A549 (cell line): ENCODE measurements at regions not wholly inside any gene's neighbourhood (a gene's known extent, or its start where the extent isn't known, plus 50 kb on each side); places are given as distances from the start of the nearest gene placed in this dataset.

Experiments used
- ATAC-seq, 2 experiments: fragments of 200-7000 bp in 1 of 2; fragments of >200 bp in 1 of 2; cut with Nextera tagmentation in 1 of 2; cut with Tn5 transposase in 1 of 2; 3 replicates each; pipeline versions ENCODE4 v1.8.0 to v1.9.1; 2018 to 2020; ENCODE audit warnings: mild to moderate bottlenecking in 1 of 2, moderate library complexity in 1 of 2
- CTCF ChIA-PET: fragments of 300-600 bp; sonication (Branson Sonifier 250); formaldehyde crosslinking; extraction: SDS; loops from one replicate; lab custom pipeline; 2021; ENCODE audit warnings: antibody characterized with exemption, inconsistent platforms; lab: Yijun Ruan, JAX
- POLR2A ChIA-PET: fragments of 350-600 bp; formaldehyde crosslinking; extraction: SDS; loops from one replicate; lab custom pipeline; 2021; ENCODE audit warnings: antibody characterized with exemption, inconsistent platforms; lab: Yijun Ruan, JAX
- DNase-seq, 2 experiments: peaks; one replicate each; pipeline versions ENCODE4 v3.0.0 to v3.0.0-alpha.2; 2011 to 2016; ENCODE audit warnings: low read depth in 1 of 2, low spot score in 1 of 2
- FAIRE-seq: peaks from 2 replicates; lab custom pipeline; 2011; peaks lifted over from hg19 to GRCh38; lab: Jason Lieb, UNC
- H3K27ac ChIP-seq, 2 experiments: fragments of >200 bp; sonication (Bioruptor Twin); formaldehyde crosslinking; 3 replicates each; pipeline ENCODE4 v1.5.1; 2016 to 2017
- H3K4me1 ChIP-seq: fragments of >200 bp; sonication (Bioruptor Twin); formaldehyde crosslinking; 3 replicates; pipeline ENCODE4 v1.6.1; 2016
- H3K4me2 ChIP-seq: fragments of >200 bp; sonication (Bioruptor Twin); formaldehyde crosslinking; 3 replicates; pipeline ENCODE4 v1.6.1; 2016
- H3K4me3 ChIP-seq: fragments of >200 bp; sonication (Bioruptor Twin); formaldehyde crosslinking; 3 replicates; pipeline ENCODE4 v1.5.1; 2016
- H3K9me3 ChIP-seq: fragments of >200 bp; sonication (Bioruptor Twin); formaldehyde crosslinking; 3 replicates; pipeline ENCODE4 v1.6.1; 2016
- CBX2 ChIP-seq: fragments of 200-600 bp; sonication (generic); IDR thresholded peaks from 2 replicates; pipeline ENCODE4 v1.6.1; 2016; ENCODE audit warnings: low read depth, mild to moderate bottlenecking, borderline replicate concordance
- CEBPB ChIP-seq, 2 experiments: fragments of >200 bp in 1 of 2; sonication (Bioruptor Twin) in 1 of 2; formaldehyde crosslinking in 1 of 2; IDR thresholded peaks; 2 replicates each; pipeline ENCODE4 v1.6.1; 2012 to 2016
- CHD2 ChIP-seq: fragments of 150-350 bp; IDR thresholded peaks from 2 replicates; pipeline ENCODE4 v1.6.1; 2014; ENCODE audit warnings: low read length; ENCODE audit not compliant: partially characterized antibody
- EHF ChIP-seq: fragments of 250-450 bp; sonication (Bioruptor Pico); IDR thresholded peaks from 2 replicates; pipeline ENCODE4 v1.5.0; 2020; ENCODE audit warnings: mild to moderate bottlenecking
- ELK1 ChIP-seq: fragments of 150-350 bp; IDR thresholded peaks from 2 replicates; pipeline ENCODE4 v1.6.1; 2014; ENCODE audit warnings: low read depth, mild to moderate bottlenecking, low read length
- ESRRA ChIP-seq: fragments of 150-350 bp; IDR thresholded peaks from 2 replicates; pipeline ENCODE4 v1.6.1; 2014; ENCODE audit warnings: mild to moderate bottlenecking, low read length, borderline replicate concordance
- FOSB ChIP-seq: fragments of 250-450 bp; sonication (Bioruptor Pico); IDR thresholded peaks from 2 replicates; pipeline ENCODE4 v1.5.0; 2020; ENCODE audit warnings: mild to moderate bottlenecking, moderate library complexity
- FOSL2 ChIP-seq, 2 experiments: fragments of 450-650 bp in 1 of 2; fragments of >200 bp in 1 of 2; sonication (Bioruptor Twin) in 1 of 2; formaldehyde crosslinking; IDR thresholded peaks; 2 replicates each; pipeline versions ENCODE4 v1.5.0 to v1.6.1; 2016 to 2020; ENCODE audit warnings: mild to moderate bottlenecking in 1 of 2, moderate library complexity in 1 of 2
- FOXS1 ChIP-seq: fragments of 250-450 bp; sonication (Bioruptor Pico); IDR thresholded peaks from 2 replicates; pipeline ENCODE4 v1.5.0; 2020; ENCODE audit warnings: mild to moderate bottlenecking, moderate library complexity
- HDAC2 ChIP-seq: fragments of 200-600 bp; sonication (generic); IDR thresholded peaks from 2 replicates; pipeline ENCODE4 v1.6.1; 2016
- HOXA7 ChIP-seq: fragments of 250-450 bp; sonication (Bioruptor Pico); IDR thresholded peaks from 2 replicates; pipeline ENCODE4 v1.5.0; 2020; ENCODE audit warnings: mild to moderate bottlenecking, moderate library complexity
- JUN ChIP-seq, 2 experiments: fragments of >200 bp; sonication (Bioruptor Twin); formaldehyde crosslinking; IDR thresholded peaks; 2 replicates in 1 of 2; 3 replicates in 1 of 2; pipeline ENCODE4 v1.6.1; 2016 to 2017
- KDM5A ChIP-seq: fragments of 200-600 bp; sonication (generic); IDR thresholded peaks from 2 replicates; pipeline ENCODE4 v1.6.1; 2016; ENCODE audit warnings: antibody characterized with exemption, mild to moderate bottlenecking
- MAZ ChIP-seq: fragments of 150-350 bp; IDR thresholded peaks from 2 replicates; pipeline ENCODE4 v1.6.1; 2014; ENCODE audit warnings: antibody characterized with exemption, low read depth, low read length, borderline replicate concordance
- NFE2L2 ChIP-seq: fragments of 150-350 bp; conservative IDR thresholded peaks from 2 replicates; pipeline ENCODE4 v1.6.1; 2014; ENCODE audit warnings: low read length
- PHF8 ChIP-seq: fragments of 200-600 bp; sonication (generic); IDR thresholded peaks from 2 replicates; pipeline ENCODE4 v1.6.1; 2016; ENCODE audit warnings: low read depth, mild to moderate bottlenecking, antibody characterized with exemption, moderate library complexity, borderline replicate concordance
- POLR2AphosphoS2 ChIP-seq: conservative IDR thresholded peaks from 2 replicates; pipeline ENCODE4 v1.6.1; 2012; ENCODE audit warnings: low read length, improper control_type of control experiment, inconsistent platforms
- RAD21 ChIP-seq, 2 experiments: fragments of >200 bp in 1 of 2; sonication (Bioruptor Twin) in 1 of 2; formaldehyde crosslinking in 1 of 2; IDR thresholded peaks in 1 of 2; conservative IDR thresholded peaks in 1 of 2; 2 replicates in 1 of 2; 3 replicates in 1 of 2; pipeline ENCODE4 v1.6.1; 2012 to 2018; ENCODE audit warnings: inconsistent platforms in 1 of 2
- RARB ChIP-seq: fragments of 250-450 bp; sonication (Bioruptor Pico); IDR thresholded peaks from 2 replicates; pipeline ENCODE4 v1.8.0; 2021; ENCODE audit warnings: mild to moderate bottlenecking, moderate library complexity
- RCOR1 ChIP-seq: fragments of 150-350 bp; IDR thresholded peaks from 2 replicates; pipeline ENCODE4 v1.6.1; 2014; ENCODE audit warnings: antibody characterized with exemption, low read length, low read depth
- RNF2 ChIP-seq: fragments of 200-600 bp; sonication (generic); IDR thresholded peaks from 2 replicates; pipeline ENCODE4 v1.6.1; 2016; ENCODE audit warnings: low read depth, mild to moderate bottlenecking, antibody characterized with exemption, moderate library complexity, borderline replicate concordance
- SMC3 ChIP-seq: fragments of >200 bp; sonication (Bioruptor Twin); formaldehyde crosslinking; IDR thresholded peaks from 3 replicates; pipeline ENCODE4 v1.6.1; 2018; ENCODE audit warnings: inconsistent platforms
- SREBF2 ChIP-seq: fragments of 450-650 bp; IDR thresholded peaks from 2 replicates; pipeline ENCODE4 v1.6.1; 2014; ENCODE audit warnings: mild to moderate bottlenecking, moderate library complexity
- TFCP2L1 ChIP-seq: fragments of 250-450 bp; sonication (Bioruptor Pico); IDR thresholded peaks from 2 replicates; pipeline ENCODE4 v1.5.0; 2021; ENCODE audit warnings: mild to moderate bottlenecking
- ZC3H11A ChIP-seq: fragments of 450-650 bp; IDR thresholded peaks from 2 replicates; pipeline ENCODE4 v1.6.1; 2014; ENCODE audit warnings: antibody characterized with exemption, mild to moderate bottlenecking
- ZSCAN20 ChIP-seq: fragments of 250-450 bp; sonication (Bioruptor Pico); IDR thresholded peaks from 2 replicates; pipeline ENCODE4 v1.8.0; 2022; ENCODE audit warnings: mild to moderate bottlenecking, moderate library complexity
- WGBS: methylation state at CpG from one replicate; pipeline ENCODE4 v1.1.6; 2017; ENCODE audit errors: missing lambda C conversion rate; 5-methylcytosine and 5-hydroxymethylcytosine counted together
- TF ChIP-seq, protein P1 (sequence below): IDR thresholded peaks from 2 replicates; pipeline ENCODE4 v1.6.1; 2012

- Histone ChIP-seq H3K27ac (no peak overlapping the region), H3K9me3 (no peaks in the 10 kb centered on the region), H3K4me2 (no peak overlapping the region), H3K4me1 (no peaks in the 10 kb centered on the region), H3K4me3 (no peak overlapping the region)
- 87% methylated on average over 6 of the region's 6 CpGs for WGBS
- CTCF ChIA-PET, result no interaction called here
- TF ChIP-seq CEBPB (IDR thresholded peaks at IDR 0.05), result no peak
- TF ChIP-seq FOSL2 (IDR thresholded peaks at IDR 0.05), result no peak
- no peak for TF ChIP-seq FOSL2 (CRISPR knock-in tag; IDR thresholded peaks at IDR 0.05)
- TF ChIP-seq CHD2, result no peak
- TF ChIP-seq HDAC2, result no peak
- no peak for TF ChIP-seq CBX2
- TF ChIP-seq ELK1, result no peak
- TF ChIP-seq TFCP2L1, result no peak
- TF ChIP-seq ZSCAN20 (CRISPR knock-in tag), result no peak
- TF ChIP-seq EHF (CRISPR knock-in tag), result no peak
- TF ChIP-seq ZC3H11A, result no peak
- no peak for TF ChIP-seq HOXA7 (CRISPR knock-in tag)
- TF ChIP-seq, protein P1, sequence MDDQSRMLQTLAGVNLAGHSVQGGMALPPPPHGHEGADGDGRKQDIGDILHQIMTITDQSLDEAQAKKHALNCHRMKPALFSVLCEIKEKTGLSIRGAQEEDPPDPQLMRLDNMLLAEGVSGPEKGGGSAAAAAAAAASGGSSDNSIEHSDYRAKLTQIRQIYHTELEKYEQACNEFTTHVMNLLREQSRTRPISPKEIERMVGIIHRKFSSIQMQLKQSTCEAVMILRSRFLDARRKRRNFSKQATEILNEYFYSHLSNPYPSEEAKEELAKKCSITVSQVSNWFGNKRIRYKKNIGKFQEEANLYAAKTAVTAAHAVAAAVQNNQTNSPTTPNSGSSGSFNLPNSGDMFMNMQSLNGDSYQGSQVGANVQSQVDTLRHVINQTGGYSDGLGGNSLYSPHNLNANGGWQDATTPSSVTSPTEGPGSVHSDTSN, result no peak
- TF ChIP-seq ESRRA, result no peak
- no peak for TF ChIP-seq KDM5A
- no peak for TF ChIP-seq JUN (IDR thresholded peaks at IDR 0.05)
- TF ChIP-seq FOSB, result no peak
- no peak for TF ChIP-seq FOXS1 (CRISPR knock-in tag)
- no peak for TF ChIP-seq RAD21 (conservative IDR thresholded peaks at IDR 0.05 in 1 of 2, IDR thresholded peaks at IDR 0.05 in 1 of 2)
- POLR2A ChIA-PET, result no interaction called here
- no peak for ATAC-seq
- FAIRE-seq, result no peak
- no peak for DNase-seq
Observed at GRCh38 chr13:109545931-109546330, 240.5 kb downstream of the IRS2 start.

- FAIRE-seq (no peak), ATAC-seq (no peak), DNase-seq (no peak)
- TF ChIP-seq SREBF2 (no peak), RARB (no peak), FOSB (no peak), RCOR1 (no peak), SMC3 (no peak), NFE2L2 (no peak), PHF8 (no peak), POLR2AphosphoS2 (no peak), HDAC2 (no peak), RNF2 (no peak), MAZ (no peak)
- 79% methylated on average over 3 of the region's 3 CpGs for WGBS
- Histone ChIP-seq H3K4me2 (no peak overlapping the region), H3K27ac (no peak overlapping the region), H3K9me3 (no peaks in the 10 kb centered on the region), H3K4me1 (no peaks in the 10 kb centered on the region), H3K4me3 (no peak overlapping the region)
- ChIA-PET POLR2A (no interaction called here), CTCF (no interaction called here)
Observed at GRCh38 chr13:109541081-109541480, 245.3 kb downstream of the IRS2 start.
